Activated CD8-positive, alpha-beta memory T cell treated with anti-CD3 and anti-CD28 coated beads, Interleukin-2, amount 50 U/mL, for 24 hours (primary cell): ENCODE measurements at regions not wholly inside any gene's neighbourhood (a gene's known extent, or its start where the extent isn't known, plus 50 kb on each side); places are given as distances from the start of the nearest gene placed in this dataset.
"Not testable (repeated sequence)": the region's sequence is repeated elsewhere in the genome, so short reads cannot be mapped to it uniquely, and the experiment has no call there.

Source experiments
- DNase-seq: peaks from one replicate; pipeline ENCODE4 v3.0.0-alpha.2; 2020; ENCODE audit errors: extremely low read depth

GRCh38 chr22:22168941-22169867, 75.4 kb upstream of the VPREB1 start:
- DNase-seq = no peak

DNA sequence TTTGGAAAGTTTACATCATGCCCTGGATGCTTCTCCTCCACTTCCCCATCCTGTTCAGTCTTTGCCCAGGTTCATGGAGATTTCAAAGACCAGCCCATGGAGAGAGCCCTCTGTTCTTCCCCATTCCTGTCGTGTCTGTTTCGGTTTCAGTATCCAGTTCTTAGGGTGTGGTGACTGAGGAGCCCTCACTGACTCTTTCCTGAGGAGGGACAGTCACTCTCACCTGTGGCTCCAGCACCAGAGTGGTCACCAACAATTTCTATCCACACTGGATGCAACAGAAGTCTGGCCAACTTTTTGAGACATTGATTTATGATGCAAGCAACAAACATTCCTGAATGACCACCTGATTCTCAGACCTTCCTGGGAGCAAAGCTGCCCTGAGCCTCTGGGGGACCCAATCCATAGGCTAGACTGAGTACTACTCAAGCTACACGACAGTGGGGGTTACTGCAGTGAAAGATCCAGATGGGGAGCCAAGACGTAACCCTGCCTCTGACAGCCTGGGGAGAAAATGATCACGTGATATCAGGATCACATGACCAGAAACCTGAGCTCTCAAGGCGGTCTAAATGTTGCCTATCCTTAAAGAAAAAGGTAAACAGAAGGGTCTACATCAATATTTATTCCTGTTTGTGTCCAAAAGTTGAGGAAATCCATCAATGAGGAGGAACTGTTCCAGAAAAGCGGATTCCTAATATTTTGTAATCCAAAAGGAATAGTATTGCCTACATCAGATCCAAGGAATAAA, 76.2 kb upstream of the VPREB1 start:
- DNase-seq = no peak

- no peak for DNase-seq
These were observed 76.8 kb upstream of the VPREB1 start for GRCh38 chr22:22167791-22168189.

DNA sequence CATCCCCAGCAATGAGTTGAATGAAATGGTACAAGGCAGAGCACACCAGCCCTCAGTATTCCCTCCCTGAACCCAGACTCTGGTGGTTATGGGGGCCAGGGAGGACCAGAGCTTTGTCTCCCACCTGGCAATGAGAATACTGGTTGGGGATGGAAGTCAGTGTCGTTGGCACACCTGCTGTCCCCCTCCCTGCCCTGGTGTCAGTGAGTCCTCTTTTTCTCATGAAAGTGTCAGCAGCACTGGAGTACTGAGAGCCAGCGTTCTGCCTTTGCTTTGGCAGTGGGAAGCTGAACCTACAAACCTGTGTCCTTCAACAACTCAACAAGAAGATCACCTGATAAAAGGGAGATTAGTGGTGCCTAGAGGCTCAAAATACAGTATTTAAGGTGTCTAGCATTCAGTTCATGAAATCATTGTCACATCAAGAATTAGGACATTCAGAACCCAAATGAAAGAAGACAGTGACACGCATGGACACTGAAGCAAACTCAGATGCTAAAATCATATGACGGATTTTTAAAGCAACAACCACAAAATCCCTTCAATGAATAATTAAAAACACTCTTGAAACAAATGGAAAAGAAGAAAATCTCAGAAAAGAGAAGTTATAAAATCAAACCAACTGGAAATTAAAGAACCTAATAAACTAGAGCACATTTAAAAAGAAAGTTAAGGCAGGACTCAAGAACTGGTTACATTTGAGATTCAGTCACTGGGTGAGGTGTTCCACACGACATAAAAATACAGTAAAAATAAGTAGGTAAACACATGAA, 77.5 kb upstream of the VPREB1 start:
- no peak for DNase-seq

DNA sequence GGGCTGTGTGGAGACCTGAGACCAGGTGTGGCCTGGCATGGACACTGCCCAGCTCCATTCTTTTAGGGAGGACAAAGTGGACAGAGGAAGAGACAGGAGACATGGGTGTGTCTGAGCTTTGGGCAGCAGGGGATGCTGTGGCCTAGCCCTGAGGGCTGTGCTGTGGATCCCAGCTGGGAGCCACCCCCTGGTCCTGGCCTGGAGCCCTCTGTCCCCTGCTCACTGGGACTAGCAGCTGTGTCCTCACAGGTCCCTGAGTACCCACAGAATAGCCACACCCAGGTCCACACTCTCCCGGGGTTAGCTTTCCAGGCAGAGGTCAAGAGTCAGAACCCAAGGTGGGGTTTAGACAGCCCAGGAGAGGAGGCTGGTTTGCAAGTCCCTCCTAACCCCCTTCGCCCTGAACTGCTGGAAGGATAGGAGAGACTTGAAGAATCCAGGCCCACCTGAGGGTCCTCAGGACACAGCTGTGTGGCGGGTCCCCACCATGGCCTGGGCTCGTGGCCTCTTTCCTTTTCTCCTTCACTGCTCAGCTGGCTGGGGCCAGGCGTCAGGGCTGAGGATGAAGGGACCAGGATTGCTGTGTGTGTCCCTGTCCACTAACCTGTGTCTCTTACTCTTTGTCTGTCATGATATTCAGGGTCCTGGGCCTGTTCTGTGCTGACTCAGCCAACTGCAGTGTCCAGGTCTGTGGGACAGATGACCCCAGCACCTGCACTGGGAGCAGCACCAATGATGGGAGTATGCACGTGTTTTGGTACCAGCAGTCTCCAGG, 78.5 kb upstream of the VPREB1 start:
- DNase-seq = no peak

GRCh38 chr22:22164541-22165272, 79.9 kb upstream of the VPREB1 start:
- no peak for DNase-seq

DNA sequence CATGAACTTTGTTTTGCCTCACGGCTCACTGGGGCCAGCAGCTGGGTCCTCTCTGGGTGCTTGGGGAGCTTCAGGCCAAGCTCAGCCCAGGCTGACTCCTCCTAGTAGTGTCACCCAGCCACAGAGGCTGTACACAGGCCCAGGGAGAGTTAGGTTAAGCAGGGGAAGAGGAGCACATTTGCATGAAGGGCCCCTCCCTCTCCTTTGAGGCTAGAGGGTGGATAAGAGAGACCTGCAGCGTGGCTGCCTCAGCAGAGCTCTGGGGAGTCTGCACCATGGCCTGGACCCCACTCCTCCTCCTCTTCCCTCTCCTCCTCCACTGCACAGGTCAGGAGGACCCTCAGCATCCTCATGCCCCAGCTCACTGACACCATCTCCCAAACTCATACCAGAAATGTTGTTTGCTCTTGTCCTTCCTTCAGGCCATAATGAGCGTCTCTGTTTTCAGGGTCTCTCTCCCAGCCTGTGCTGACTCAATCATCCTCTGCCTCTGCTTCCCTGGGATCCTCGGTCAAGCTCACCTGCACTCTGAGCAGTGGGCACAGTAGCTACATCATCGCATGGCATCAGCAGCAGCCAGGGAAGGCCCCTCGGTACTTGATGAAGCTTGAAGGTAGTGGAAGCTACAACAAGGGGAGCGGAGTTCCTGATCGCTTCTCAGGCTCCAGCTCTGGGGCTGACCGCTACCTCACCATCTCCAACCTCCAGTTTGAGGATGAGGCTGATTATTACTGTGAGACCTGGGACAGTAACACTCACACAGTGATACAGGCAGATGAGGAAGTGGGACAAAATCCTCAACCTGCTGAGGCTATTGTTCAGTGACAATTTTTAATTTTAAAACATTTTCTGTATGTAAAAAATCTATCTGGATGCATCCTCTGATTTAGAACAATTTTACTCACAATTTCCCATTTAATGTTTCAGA, 82.4 kb upstream of the VPREB1 start:
- no peak for DNase-seq

GRCh38 chr22:22160768-22161167, 83.8 kb upstream of the VPREB1 start:
- DNase-seq = not testable (repeated sequence)

GRCh38 chr22:22159384-22159783, 85.2 kb upstream of the VPREB1 start:
- no peak for DNase-seq

- DNase-seq = no peak
These were observed 85.6 kb upstream of the VPREB1 start for GRCh38 chr22:22158965-22159364.

DNA sequence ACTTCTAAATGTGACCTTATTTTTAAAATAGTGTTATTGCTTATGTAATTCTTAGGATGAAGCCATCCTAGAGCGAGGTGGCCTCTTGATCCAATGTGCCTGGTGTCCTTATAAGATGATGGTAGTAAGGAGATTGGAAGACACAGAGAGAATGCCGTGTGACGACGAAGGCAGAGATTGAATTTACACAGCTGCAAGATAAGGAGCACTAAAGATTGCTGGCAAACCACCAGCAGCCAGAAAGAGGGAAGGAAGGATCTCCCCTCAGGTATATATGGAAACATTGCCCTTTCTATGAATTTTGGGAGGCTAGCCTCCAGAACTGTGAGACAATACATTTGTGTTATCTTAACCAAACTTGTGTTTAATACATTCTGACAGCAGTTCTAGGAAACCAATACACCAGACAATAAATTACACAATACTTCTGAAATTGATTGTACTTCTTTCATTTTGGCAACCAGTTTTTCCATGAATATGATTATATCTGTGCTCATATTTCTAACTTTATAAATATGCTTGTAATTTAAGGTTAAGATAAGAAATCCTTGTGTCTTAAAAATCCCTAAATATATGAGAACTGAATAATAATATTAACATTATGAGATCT, 86.3 kb upstream of the VPREB1 start:
- DNase-seq = no peak

DNA sequence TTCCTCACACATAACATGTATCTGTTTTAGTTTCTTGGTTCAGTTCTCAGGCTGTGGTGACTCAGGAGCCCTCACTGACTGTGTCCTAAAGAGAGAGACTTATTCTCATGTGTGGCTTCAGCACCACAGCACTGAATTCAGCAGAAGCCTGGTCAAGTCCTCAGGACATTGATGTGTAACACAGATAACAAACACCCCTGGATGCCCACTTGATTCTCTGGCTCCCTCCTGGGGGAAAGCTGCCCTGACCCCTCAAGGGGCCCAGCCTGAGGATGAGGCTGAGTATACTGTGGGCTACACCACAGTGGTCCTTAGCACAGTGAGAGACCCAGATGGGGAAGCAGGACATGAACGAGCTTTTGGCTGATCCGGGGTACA, 87.2 kb upstream of the VPREB1 start:
- no peak for DNase-seq

DNA sequence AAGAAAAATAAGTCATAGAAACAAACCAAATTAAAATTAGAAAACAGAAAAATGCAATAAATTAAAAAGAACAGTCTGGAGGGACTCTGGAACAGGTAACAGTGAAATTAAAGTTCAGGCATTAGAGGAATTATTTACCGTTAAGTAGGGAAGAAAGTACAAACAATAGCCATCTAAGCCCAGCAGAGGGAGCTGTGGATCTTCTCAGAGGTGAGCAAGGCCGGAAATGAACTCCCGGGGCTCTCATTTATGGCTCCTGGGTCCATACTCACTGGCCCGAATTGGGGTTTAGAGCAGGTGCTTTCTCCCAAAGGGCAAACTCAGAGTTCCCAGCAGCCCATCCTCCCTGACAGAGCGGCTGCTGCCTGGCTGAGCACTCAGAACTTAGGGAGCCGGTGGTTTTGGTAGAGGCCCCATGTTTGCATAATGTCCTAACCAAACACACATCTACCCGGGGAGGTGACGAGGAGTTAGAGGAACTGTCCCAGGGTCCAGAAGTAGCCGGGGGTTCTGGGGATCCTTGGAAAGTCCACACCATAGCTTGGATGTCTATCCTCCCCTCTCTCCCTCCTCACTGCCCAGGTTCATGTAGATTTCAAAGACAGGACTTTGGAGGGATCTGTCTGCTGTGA, 87.8 kb upstream of the VPREB1 start:
- DNase-seq = peak; percentile 12

GRCh38 chr22:22156348-22156715, 88.3 kb upstream of the VPREB1 start:
- no peak for DNase-seq

DNA sequence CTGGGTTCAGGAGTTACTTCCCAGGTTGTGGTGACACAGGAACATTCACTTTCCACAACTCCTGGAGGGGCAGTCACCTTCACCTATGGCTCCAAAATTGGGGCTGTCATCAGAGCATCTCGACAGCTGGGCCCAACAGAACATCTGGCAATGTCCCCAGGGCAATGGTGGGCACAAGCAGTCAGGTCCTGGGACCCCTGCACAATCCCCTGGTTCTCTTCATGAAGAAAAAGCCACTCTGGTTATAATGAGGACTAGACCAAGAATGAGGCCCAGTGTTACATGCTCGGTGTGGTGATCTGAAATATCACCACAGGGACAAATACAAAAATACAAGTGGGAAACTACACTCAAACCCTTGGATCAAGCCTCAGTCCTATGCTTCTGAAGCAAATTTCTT, 89.0 kb upstream of the VPREB1 start:
- DNase-seq = no peak

- DNase-seq = no peak
These were observed 89.4 kb upstream of the VPREB1 start for GRCh38 chr22:22155146-22155545.

- DNase-seq = no peak
These were observed 90.5 kb upstream of the VPREB1 start for GRCh38 chr22:22154040-22154439.

DNA sequence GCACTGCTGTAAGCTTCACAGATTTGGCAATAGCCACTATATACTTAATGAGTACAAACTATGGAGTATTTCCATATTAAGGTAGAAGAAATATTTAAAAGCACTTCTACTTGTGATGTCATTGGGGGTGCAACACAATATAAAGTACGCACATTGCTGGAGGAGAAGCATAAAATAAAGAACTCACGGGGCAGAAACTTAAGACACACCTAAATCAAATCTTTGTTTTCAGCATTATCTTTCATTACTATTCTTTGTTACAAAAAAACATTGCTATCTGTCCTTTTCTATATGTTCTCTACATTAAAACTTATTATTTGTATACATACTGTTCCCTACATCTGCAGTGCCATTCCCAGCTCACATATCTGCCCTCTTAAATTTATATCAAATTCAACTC, 93.3 kb upstream of the VPREB1 start:
- DNase-seq = no peak

- no peak for DNase-seq
These were observed 94.1 kb upstream of the VPREB1 start for GRCh38 chr22:22150457-22150856.
